Loucy (cell line): ENCODE measurements at regions not wholly inside any gene's neighbourhood (a gene's known extent, or its start where the extent isn't known, plus 50 kb on each side); places are given as distances from the start of the nearest gene placed in this dataset.

ENCODE experiments used
- H2AFZ ChIP-seq: fragments of 200-600 bp; sonication (generic); 2 replicates; pipeline ENCODE4 v1.6.0; 2016; ENCODE audit warnings: antibody characterized with exemption, mild to moderate bottlenecking, low read length, moderate library complexity
- H3F3A ChIP-seq: fragments of 200-600 bp; 2 replicates; pipeline ENCODE4 v1.6.0; 2016; ENCODE audit warnings: antibody characterized with exemption, low read depth, mild to moderate bottlenecking
- H3K27me3 ChIP-seq: fragments of 200-600 bp; sonication (generic); 2 replicates; pipeline ENCODE4 v1.6.1; 2014; ENCODE audit warnings: low read length, mild to moderate bottlenecking; ENCODE audit not compliant: insufficient read depth, poor library complexity, severe bottlenecking
- H3K36me3 ChIP-seq: fragments of 200-600 bp; sonication (generic); 2 replicates; pipeline ENCODE4 v1.6.1; 2016; ENCODE audit warnings: low read length; ENCODE audit not compliant: insufficient read depth
- H3K4me1 ChIP-seq: fragments of 200-600 bp; sonication (generic); 2 replicates; pipeline ENCODE4 v1.5.1; 2014; ENCODE audit warnings: low read length, mild to moderate bottlenecking; ENCODE audit not compliant: insufficient read depth, poor library complexity, severe bottlenecking
- H3K4me2 ChIP-seq: fragments of 200-600 bp; sonication (generic); 2 replicates; pipeline ENCODE4 v1.6.0; 2014; ENCODE audit warnings: antibody characterized with exemption, low read length, low read depth, mild to moderate bottlenecking; ENCODE audit not compliant: poor library complexity, severe bottlenecking
- H3K4me3 ChIP-seq: fragments of 200-600 bp; sonication (generic); 2 replicates; pipeline ENCODE4 v1.5.1; 2014; ENCODE audit warnings: low read length, mild to moderate bottlenecking, mixed read lengths; ENCODE audit not compliant: poor library complexity, severe bottlenecking
- H3K79me2 ChIP-seq: fragments of 200-600 bp; sonication (generic); 2 replicates; pipeline ENCODE4 v1.6.1; 2014; ENCODE audit warnings: low read length; ENCODE audit not compliant: insufficient read depth
- H3K9ac ChIP-seq: fragments of 200-600 bp; sonication (generic); 2 replicates; pipeline ENCODE4 v1.6.0; 2014; ENCODE audit warnings: mild to moderate bottlenecking, low read depth, low read length, moderate library complexity; ENCODE audit not compliant: poor library complexity, severe bottlenecking
- H3K9me2 ChIP-seq: fragments of 200-600 bp; sonication (generic); replicated peaks from 2 replicates; pipeline ENCODE4 v1.6.1; 2016; ENCODE audit warnings: low read depth, low read length, mixed read lengths
- H3K9me3 ChIP-seq: fragments of 200-600 bp; sonication (generic); 2 replicates; pipeline ENCODE4 v1.6.1; 2014; ENCODE audit warnings: mild to moderate bottlenecking, antibody characterized with exemption, low read length, low read depth; ENCODE audit not compliant: insufficient read depth
- H4K20me1 ChIP-seq: fragments of 200-600 bp; sonication (generic); 2 replicates; pipeline ENCODE4 v1.6.0; 2014; ENCODE audit warnings: antibody characterized with exemption, low read length, mild to moderate bottlenecking; ENCODE audit not compliant: insufficient read depth, poor library complexity, severe bottlenecking
- EZH2phosphoT487 ChIP-seq: fragments of 200-600 bp; IDR thresholded peaks from 2 replicates; pipeline ENCODE4 v1.6.1; 2018; ENCODE audit warnings: antibody characterized with exemption, mild to moderate bottlenecking, moderate library complexity, borderline replicate concordance
- TF ChIP-seq, protein P1 (sequence below): fragments of 200-600 bp; sonication (generic); conservative IDR thresholded peaks from 2 replicates; pipeline ENCODE4 v1.5.1; 2014; ENCODE audit warnings: mild to moderate bottlenecking, antibody characterized with exemption, low read length

- Histone ChIP-seq H3K4me1 (peaks cover 5% of the 10 kb centered on the region), H3K4me2 (no peak overlapping the region)
Observed at GRCh38 chr5:126359884-126360283, 63.3 kb upstream of the GRAMD2B start.

GRCh38 chr5:126360467-126360866, 62.7 kb upstream of the GRAMD2B start:
- Histone ChIP-seq H2AFZ (no peak overlapping the region), H3K4me1 (peaks cover 5% of the 10 kb centered on the region), H3K9me2 (no peaks in the 10 kb centered on the region)

More at GRCh38 chr5:126359884-126360283, 63.3 kb upstream of the GRAMD2B start:
- Histone ChIP-seq H3K9me2 (no peaks in the 10 kb centered on the region), H3K4me3 (no peak overlapping the region), H3K9me3 (no peaks in the 10 kb centered on the region), H3F3A (no peaks in the 10 kb centered on the region), H3K79me2 (no peaks in the 10 kb centered on the region), H2AFZ (no peak overlapping the region), H3K36me3 (no peaks in the 10 kb centered on the region), H3K9ac (no peak overlapping the region), H3K27me3 (no peaks in the 10 kb centered on the region), H4K20me1 (no peaks in the 10 kb centered on the region)
- TF ChIP-seq, protein P1, sequence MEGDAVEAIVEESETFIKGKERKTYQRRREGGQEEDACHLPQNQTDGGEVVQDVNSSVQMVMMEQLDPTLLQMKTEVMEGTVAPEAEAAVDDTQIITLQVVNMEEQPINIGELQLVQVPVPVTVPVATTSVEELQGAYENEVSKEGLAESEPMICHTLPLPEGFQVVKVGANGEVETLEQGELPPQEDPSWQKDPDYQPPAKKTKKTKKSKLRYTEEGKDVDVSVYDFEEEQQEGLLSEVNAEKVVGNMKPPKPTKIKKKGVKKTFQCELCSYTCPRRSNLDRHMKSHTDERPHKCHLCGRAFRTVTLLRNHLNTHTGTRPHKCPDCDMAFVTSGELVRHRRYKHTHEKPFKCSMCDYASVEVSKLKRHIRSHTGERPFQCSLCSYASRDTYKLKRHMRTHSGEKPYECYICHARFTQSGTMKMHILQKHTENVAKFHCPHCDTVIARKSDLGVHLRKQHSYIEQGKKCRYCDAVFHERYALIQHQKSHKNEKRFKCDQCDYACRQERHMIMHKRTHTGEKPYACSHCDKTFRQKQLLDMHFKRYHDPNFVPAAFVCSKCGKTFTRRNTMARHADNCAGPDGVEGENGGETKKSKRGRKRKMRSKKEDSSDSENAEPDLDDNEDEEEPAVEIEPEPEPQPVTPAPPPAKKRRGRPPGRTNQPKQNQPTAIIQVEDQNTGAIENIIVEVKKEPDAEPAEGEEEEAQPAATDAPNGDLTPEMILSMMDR = no peak
- no peak for TF ChIP-seq EZH2phosphoT487

DNA sequence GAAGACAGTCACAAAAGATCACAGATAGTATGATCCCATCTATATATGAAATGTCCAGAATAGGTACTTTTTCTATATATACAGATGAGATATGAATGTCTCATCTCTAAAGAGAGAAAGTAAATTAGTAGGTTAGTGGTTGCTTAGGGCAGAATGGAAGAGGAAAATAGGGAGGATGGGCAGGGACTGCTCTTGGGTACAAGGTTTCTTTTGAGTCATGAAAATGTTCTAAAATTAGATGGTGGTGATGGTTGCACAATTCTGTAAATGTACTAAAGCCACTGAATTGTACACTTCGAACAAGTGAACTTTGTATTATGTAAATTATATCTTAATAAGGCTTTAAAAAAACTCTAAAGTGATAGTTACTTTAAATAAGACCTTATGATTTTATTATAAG, 59.6 kb upstream of the GRAMD2B start:
- H3K36me3 ChIP-seq = no peaks in the 10 kb centered on the region
- H3F3A ChIP-seq = no peaks in the 10 kb centered on the region
- H3K4me3 ChIP-seq = no peak overlapping the region
- H2AFZ ChIP-seq = no peak overlapping the region
- H3K9me3 ChIP-seq = no peaks in the 10 kb centered on the region
- H3K9me2 ChIP-seq = no peaks in the 10 kb centered on the region
- H3K4me2 ChIP-seq = no peak overlapping the region
- no peak for TF ChIP-seq EZH2phosphoT487
- TF ChIP-seq, protein P1 = no peak
- no peaks in the 10 kb centered on the region for H4K20me1 ChIP-seq
- no peaks in the 10 kb centered on the region for H3K27me3 ChIP-seq
- no peaks in the 10 kb centered on the region for H3K4me1 ChIP-seq
- H3K79me2 ChIP-seq = no peaks in the 10 kb centered on the region
- H3K9ac ChIP-seq = no peak overlapping the region

More at GRCh38 chr5:126360467-126360866, 62.7 kb upstream of the GRAMD2B start:
- no peak for TF ChIP-seq EZH2phosphoT487
- TF ChIP-seq, protein P1 = no peak
- Histone ChIP-seq H3K79me2 (no peaks in the 10 kb centered on the region), H3F3A (no peaks in the 10 kb centered on the region), H3K36me3 (no peaks in the 10 kb centered on the region), H4K20me1 (no peaks in the 10 kb centered on the region), H3K4me3 (no peak overlapping the region), H3K27me3 (no peaks in the 10 kb centered on the region), H3K9me3 (no peaks in the 10 kb centered on the region), H3K4me2 (no peak overlapping the region), H3K9ac (no peak overlapping the region)
